ENCODE measurements at regions not wholly inside any gene's neighbourhood (a gene's known extent, or its start where the extent isn't known, plus 50 kb on each side); places are given as distances from the start of the nearest gene placed in this dataset.

GRCh38 chr4:63869370-63869769, 539.9 kb downstream of the TECRL start:
- Mint-ChIP-seq H3K9me3 (no peaks in the 10 kb centered on the region), H3K4me3 (no peak overlapping the region), H3K27me3 (ENCODE audit: low read depth) (no peaks in the 10 kb centered on the region), H3K4me1 (peaks cover 4 to 5% of the 10 kb centered on the region in 2 experiments; a peak in 3 of 4 replicates), H3K36me3 (ENCODE audit: insufficient read depth in 1 of 3, low read depth in 3 of 3) (no peaks in the 10 kb centered on the region), H3K27ac (no peak overlapping the region)
- H3K9me3 ChIP-seq (ENCODE audit: control insufficient read depth, low read depth, low read length) = no peaks in the 10 kb centered on the region
- H4K20me1 ChIP-seq (ENCODE audit: control insufficient read depth, insufficient read depth, insufficient read length) = no peaks in the 10 kb centered on the region
- H2BK15ac ChIP-seq (ENCODE audit: low read depth, low read length) = no peak overlapping the region
- no peak overlapping the region for H3K56ac ChIP-seq (ENCODE audit: insufficient read length, low read depth, low read length)
- no peaks in the 10 kb centered on the region for H3K79me1 ChIP-seq (ENCODE audit: insufficient read depth, low read depth, low read length, poor library complexity, severe bottlenecking)
- no peaks in the 10 kb centered on the region; the same call in 1 of the 2 replicates for H3K4me1 ChIP-seq (ENCODE audit: insufficient read depth, low read length)
- H4K8ac ChIP-seq (replicated peaks; ENCODE audit: insufficient read length, low read depth, low read length) = no peak overlapping the region
- H3K23me2 ChIP-seq (ENCODE audit: insufficient read length, low read depth, low read length, poor library complexity, severe bottlenecking) = no peaks in the 10 kb centered on the region
- no peaks in the 10 kb centered on the region for H3K27me3 ChIP-seq (ENCODE audit: insufficient read depth, low read length)
- H4K91ac ChIP-seq (ENCODE audit: insufficient read length, low read depth, low read length) = no peak overlapping the region
- no peak overlapping the region for H3K18ac ChIP-seq (ENCODE audit: insufficient read length, low read depth, low read length)
- H3K27ac ChIP-seq (ENCODE audit: insufficient read length, low read depth, low read length) = no peak overlapping the region
- no peak for DNase-seq
- no peak overlapping the region for H3K23ac ChIP-seq (ENCODE audit: insufficient read length, low read depth, low read length)
- no peaks in the 10 kb centered on the region for H3K79me2 ChIP-seq (ENCODE audit: insufficient read depth, low read length)
- no peak overlapping the region for H3K9ac ChIP-seq (ENCODE audit: extremely low read depth, insufficient read length, low read length)
- no peak overlapping the region for H2BK12ac ChIP-seq (ENCODE audit: insufficient read length, low read depth, low read length)
- no peak overlapping the region for H3K14ac ChIP-seq (ENCODE audit: insufficient read depth, low read length)
- H4K5ac ChIP-seq (ENCODE audit: insufficient read length, low read depth, low read length) = no peak overlapping the region
- H2BK5ac ChIP-seq (ENCODE audit: insufficient read length, low read length) = no peak overlapping the region
- no peak overlapping the region for H2AFZ ChIP-seq (ENCODE audit: low read length)
- no CpG with 5 or more reads among the region's 2 CpGs for WGBS (ENCODE audit: extremely low coverage, insufficient read length, low lambda C conversion rate)
- H2BK20ac ChIP-seq (ENCODE audit: low read depth, low read length, poor library complexity, severe bottlenecking) = no peak overlapping the region
- TF ChIP-seq, protein P1, sequence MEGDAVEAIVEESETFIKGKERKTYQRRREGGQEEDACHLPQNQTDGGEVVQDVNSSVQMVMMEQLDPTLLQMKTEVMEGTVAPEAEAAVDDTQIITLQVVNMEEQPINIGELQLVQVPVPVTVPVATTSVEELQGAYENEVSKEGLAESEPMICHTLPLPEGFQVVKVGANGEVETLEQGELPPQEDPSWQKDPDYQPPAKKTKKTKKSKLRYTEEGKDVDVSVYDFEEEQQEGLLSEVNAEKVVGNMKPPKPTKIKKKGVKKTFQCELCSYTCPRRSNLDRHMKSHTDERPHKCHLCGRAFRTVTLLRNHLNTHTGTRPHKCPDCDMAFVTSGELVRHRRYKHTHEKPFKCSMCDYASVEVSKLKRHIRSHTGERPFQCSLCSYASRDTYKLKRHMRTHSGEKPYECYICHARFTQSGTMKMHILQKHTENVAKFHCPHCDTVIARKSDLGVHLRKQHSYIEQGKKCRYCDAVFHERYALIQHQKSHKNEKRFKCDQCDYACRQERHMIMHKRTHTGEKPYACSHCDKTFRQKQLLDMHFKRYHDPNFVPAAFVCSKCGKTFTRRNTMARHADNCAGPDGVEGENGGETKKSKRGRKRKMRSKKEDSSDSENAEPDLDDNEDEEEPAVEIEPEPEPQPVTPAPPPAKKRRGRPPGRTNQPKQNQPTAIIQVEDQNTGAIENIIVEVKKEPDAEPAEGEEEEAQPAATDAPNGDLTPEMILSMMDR (conservative IDR thresholded peaks at IDR 0.05) = no peak
- no peak overlapping the region for H3K4ac ChIP-seq (ENCODE audit: low read depth, low read length)
- H2BK120ac ChIP-seq (ENCODE audit: low read depth, low read length, poor library complexity, severe bottlenecking) = no peak overlapping the region
- H2AK5ac ChIP-seq (ENCODE audit: insufficient read length, low read length) = no peak overlapping the region
- no peak overlapping the region for H3T11ph ChIP-seq (ENCODE audit: low read length)
- H3K4me2 ChIP-seq (ENCODE audit: insufficient read depth, insufficient read length, low read length) = no peak overlapping the region

Measured in H9 (cell line).